Eye (tissue), 1 donor: ENCODE measurements at regions not wholly inside any gene's neighbourhood (a gene's known extent, or its start where the extent isn't known, plus 50 kb on each side); places are given as distances from the start of the nearest gene placed in this dataset.
A peak's percentile ranks its signal among the peaks of the same experiment; 100 is the strongest.
"Not testable (repeated sequence)": the region's sequence is repeated elsewhere in the genome, so short reads cannot be mapped to it uniquely, and the experiment has no call there.

Experiments
- DNase-seq: peaks from one replicate; pipeline ENCODE4 v3.0.0-alpha.2; 2015

DNA sequence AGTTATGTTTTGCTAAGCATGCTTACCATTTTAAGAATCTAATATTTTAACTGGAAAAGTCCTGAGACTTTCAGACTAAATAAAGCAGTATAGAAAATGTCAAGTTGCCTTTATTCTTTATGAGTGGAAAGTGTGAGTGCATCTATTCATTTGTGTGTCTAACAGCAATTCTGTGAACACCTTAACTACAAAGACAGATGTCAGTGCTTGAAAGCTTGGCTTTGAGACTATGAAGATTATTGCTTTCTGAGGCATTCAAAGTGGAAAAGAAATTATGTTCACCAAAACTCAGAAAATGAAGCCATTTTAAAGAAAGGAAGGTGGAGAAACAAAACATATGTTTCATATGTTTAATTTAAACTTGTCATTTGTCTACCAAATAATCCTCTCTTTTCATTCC lies 294.5 kb upstream of the SEMA3C start:
- no peak for DNase-seq

GRCh38 chr7:81211934-81212320 lies 293.1 kb upstream of the SEMA3C start:
- DNase-seq, result no peak

GRCh38 chr7:81211204-81211933 lies 292.5 kb upstream of the SEMA3C start:
- DNase-seq, result no peak

GRCh38 chr7:81210137-81211064 lies 291.6 kb upstream of the SEMA3C start:
- DNase-seq, result peak; percentile 49

DNA sequence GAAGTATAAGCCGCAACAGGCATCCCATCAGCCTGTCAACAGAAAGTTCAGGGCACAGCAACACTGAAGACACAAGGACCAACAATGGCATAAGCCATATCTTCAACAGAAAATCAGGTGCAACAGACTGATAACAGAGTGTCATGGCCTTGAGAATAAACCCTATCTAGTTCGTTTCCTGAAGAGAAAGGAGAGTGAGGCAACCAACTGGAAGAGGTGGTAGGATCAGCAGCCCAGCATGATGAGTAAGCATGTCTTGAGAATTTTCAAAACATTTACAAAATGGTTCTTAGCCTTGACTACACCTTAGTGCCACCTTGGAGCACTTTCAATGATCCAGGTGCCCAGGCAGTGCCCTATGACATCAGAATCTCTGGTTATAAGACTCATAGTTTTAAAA lies 290.2 kb upstream of the SEMA3C start:
- DNase-seq, result no peak

- DNase-seq, result peak; percentile 24
Observed at GRCh38 chr7:81207801-81208200, 288.9 kb upstream of the SEMA3C start.

GRCh38 chr7:81206667-81207360 lies 288.0 kb upstream of the SEMA3C start:
- no peak for DNase-seq

DNA sequence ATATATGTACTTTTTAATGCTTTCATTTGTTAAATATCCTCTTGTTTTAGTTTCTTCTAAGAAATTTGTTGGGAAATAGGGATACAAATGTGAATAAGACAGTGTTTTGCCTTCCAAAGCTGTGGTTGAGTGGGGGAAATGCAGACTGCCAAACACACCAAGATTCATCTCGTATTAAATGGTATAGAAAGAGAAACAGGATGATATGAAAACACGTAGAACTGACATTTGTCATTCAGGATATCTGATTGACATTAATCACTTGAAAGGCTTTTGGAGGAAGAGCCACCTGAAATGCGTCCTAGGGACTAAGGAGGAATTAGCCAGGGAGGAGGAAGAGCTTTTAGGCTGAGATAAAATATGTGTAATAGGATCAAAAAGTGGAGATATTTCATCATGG lies 287.4 kb upstream of the SEMA3C start:
- DNase-seq, result no peak

- DNase-seq, result no peak
Observed at GRCh38 chr7:81201188-81201587, 282.3 kb upstream of the SEMA3C start.

DNA sequence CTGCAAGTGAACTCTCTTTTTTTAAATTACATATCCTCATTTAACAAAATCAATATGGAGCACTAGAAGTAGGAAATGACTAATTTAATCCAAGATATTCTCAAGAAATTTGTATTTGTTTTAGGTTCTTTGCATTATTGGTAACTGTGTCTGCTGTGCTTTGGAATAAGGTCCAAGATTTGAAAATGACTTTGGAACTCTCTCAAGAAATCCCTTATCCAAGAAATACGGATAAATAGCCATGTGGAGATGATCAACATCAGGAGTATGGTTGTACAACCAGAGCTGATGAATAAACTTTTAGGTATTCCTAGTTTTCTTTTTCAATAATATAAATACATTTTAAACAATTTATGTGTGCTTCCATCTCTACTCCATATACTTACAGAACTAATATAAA lies 279.9 kb upstream of the SEMA3C start:
- no peak for DNase-seq

GRCh38 chr7:81197266-81197665 lies 278.4 kb upstream of the SEMA3C start:
- DNase-seq, result no peak

DNA sequence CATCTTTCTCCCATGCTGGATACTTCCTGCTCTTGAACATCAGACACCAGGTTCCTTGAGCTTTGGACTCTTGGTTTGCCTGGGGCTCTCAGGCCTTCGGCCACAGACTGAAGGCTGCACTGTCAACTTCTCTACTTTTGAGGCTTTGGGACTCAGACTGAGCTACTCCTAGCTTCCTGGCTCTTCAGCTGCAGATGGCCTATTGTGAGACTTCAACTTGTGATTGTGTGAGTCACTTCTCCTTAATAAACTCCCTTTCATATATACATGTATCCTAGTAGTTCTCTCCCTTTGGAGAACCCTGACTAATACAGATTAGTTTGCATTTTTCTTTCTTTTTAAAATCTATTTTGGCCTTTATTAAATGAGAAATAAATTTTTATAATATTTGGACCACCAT lies 276.2 kb upstream of the SEMA3C start:
- DNase-seq, result no peak

- no peak for DNase-seq
Observed at GRCh38 chr7:81190997-81191768, 272.3 kb upstream of the SEMA3C start.

- DNase-seq, result no peak
Observed at GRCh38 chr7:81187753-81188152, 268.9 kb upstream of the SEMA3C start.

- no peak for DNase-seq
Observed at GRCh38 chr7:81186691-81187090, 267.8 kb upstream of the SEMA3C start.

DNA sequence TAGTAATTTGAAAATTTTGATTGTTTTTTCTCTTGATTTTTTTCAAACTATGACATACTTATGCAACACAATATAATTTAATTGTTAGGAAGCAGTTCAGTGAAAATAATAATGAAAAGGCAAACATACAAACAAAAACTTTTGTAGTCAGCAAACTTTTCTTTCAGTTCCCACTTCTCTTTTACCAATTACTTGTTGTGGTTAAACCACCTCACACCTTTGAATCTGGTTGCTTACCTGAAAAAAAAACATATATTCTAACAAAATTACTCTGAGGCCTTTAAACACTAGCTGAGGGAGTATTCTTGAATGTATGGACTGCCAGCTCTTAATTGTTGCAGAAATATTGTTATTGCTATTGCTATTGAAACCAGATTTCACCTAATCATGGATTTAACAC lies 266.2 kb upstream of the SEMA3C start:
- no peak for DNase-seq

GRCh38 chr7:81183326-81183725 lies 264.5 kb upstream of the SEMA3C start:
- DNase-seq, result no peak

DNA sequence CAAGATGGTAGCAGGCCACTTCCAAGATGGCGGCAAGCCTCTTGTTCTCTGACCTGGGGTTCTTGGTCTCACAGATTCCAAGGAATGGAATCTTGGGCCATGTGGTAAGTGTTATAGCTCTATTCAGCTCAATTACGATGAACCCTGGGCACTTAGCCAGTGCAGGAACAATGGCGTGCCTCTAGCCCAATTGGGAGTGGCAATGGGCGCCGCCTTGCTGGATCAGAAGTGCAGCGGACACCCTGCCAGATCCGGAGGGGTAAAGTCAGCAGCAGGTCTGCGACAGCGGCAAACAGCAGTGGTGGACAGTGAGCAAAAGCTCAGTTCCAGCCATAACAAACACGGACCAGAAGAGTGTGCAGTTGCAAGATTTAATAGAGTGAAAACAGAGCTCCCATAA lies 263.2 kb upstream of the SEMA3C start:
- DNase-seq, result not testable (repeated sequence)

DNA sequence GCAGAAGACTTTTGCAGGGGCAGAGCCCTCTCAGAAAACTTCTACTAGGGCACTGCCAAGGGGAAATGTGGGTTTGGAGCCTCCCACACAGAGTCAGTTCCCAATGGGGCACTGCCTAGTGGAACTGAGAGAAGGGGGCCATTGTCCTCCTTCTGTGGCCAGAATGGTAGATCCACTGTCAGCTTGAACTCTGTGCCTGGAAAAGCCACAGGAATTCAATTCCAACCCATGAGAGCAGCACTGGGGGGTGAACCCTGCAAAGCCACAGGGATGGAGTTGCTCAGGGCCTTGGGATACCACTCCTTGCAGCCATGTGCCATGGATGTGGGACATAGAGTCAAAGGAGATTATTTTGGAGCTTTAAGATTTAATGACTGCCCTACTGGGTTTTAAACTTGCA lies 262.2 kb upstream of the SEMA3C start:
- no peak for DNase-seq

DNA sequence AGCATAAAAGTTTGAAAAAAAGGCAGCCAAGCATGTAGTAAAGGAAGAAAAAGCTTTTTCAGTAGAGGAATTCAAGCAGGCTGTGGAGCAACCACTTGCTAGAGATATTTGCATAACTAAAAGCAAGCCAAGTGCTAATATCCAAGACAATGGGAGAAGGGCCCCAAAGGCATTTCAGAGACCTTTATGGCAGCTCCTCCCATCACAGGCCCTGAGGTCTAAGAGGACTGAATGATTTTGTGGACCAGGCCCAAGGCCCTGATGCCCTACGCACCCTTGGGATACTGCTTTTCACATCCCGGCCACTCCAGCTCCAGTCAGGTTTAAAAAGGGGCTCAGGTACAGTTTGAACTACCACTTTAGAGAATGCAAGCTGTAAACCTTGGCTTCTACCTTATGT lies 261.7 kb upstream of the SEMA3C start:
- DNase-seq, result no peak

- peak; percentile 6 for DNase-seq
Observed at GRCh38 chr7:81175275-81175940, 256.6 kb upstream of the SEMA3C start.

DNA sequence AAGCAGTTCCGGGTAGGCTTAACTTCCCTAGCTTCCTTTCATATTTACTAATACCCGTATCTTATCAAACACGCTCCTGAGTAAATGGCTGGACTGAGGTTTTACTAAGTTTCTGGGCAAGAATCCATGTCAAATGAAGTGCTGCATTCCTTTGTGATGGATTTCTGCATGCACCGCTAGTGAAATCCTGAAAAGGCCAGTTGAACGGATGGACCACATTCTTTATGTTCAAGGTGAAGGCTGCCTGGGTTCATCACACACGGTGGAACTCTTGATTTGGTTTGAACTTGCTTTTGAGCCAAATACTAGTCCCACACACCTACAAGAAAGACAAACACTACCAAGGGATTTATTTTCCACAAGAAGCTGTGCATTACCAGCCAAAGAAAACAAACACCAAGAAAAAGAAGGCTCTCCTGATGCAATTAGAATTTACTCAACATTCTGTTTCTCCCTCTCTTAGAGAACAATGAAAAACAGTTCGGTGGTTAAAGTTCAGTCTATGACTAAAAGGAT lies 255.0 kb upstream of the SEMA3C start:
- peak; percentile 28 for DNase-seq
